ENCODE measurements at regions not wholly inside any gene's neighbourhood (a gene's known extent, or its start where the extent isn't known, plus 50 kb on each side); places are given as distances from the start of the nearest gene placed in this dataset.

DNA sequence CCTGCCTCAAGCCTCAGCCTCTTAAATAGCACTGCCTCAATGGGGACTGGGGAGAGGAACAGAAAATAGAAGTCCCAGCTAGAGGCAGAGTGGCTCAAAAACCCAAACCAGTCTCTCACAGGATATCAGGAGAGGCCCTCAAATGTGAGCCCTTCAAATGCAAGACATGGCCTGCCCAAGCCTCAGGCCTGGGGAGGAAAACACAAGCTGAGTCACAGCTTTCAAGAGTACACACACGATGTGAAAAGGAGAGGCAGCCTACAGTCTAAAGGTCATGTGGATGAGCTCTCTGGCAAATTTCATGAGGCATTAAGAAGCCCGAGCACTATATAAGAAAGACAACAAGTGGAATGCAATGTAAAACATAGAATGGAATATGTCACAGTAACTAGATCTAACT lies 316.6 kb upstream of the MEX3C start:
- intact Hi-C loops (cut with micrococcal nuclease) = no loop called here
- no peak overlapping the region for H3K27ac ChIP-seq (ENCODE audit: extremely low read depth, low read depth, low read length)
- no peak overlapping the region for H3K4me3 ChIP-seq
- H3K4me1 ChIP-seq (replicated peaks in 1 of 2; ENCODE audit: control insufficient read depth in 2 of 2, insufficient read depth in 2 of 2, low read length in 2 of 2) = no peaks in the 10 kb centered on the region
- no peak overlapping the region for H3K4me2 ChIP-seq (ENCODE audit: insufficient read depth, low read length)
- FAIRE-seq (no peak), DNase-seq (ENCODE audit: extremely low read depth in 1 of 4, low spot score in 3 of 4) (no peak), ATAC-seq (no peak)
- TF ChIP-seq ZSCAN32 (CRISPR knock-in tag; IDR thresholded peaks at IDR 0.05) (no peak), PHTF2 (CRISPR knock-in tag; IDR thresholded peaks at IDR 0.05) (no peak), MTA2 (IDR thresholded peaks at IDR 0.05; ENCODE audit: low read depth) (no peak), ZKSCAN8 (CRISPR knock-in tag; IDR thresholded peaks at IDR 0.05) (no peak), THRAP3 (IDR thresholded peaks at IDR 0.05; ENCODE audit: borderline replicate concordance) (no peak), ZNF124 (CRISPR knock-in tag; IDR thresholded peaks at IDR 0.05) (no peak)
- TF ChIP-seq, protein P1, sequence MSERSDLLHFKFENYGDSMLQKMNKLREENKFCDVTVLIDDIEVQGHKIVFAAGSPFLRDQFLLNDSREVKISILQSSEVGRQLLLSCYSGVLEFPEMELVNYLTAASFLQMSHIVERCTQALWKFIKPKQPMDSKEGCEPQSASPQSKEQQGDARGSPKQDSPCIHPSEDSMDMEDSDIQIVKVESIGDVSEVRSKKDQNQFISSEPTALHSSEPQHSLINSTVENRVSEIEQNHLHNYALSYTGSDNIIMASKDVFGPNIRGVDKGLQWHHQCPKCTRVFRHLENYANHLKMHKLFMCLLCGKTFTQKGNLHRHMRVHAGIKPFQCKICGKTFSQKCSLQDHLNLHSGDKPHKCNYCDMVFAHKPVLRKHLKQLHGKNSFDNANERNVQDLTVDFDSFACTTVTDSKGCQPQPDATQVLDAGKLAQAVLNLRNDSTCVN (CRISPR knock-in tag; IDR thresholded peaks at IDR 0.05) = no peak
- ChIA-PET POLR2A (interaction anchor here (0.9 to 1.1 kb wide), 2 partner anchors 9 to 37 kb away, joined by 3 to 4 read pairs; no protein-coding TSS in a partner anchor), CTCF (ENCODE audit: low intra/inter-chr PET ratio) (no interaction called here)
- H3K27me3 ChIP-seq (ENCODE audit: control insufficient read depth in 2 of 2, insufficient read depth in 2 of 2, low read length in 2 of 2) = no peaks in the 10 kb centered on the region
- WGBS (ENCODE audit: insufficient coverage, low coverage, missing lambda C conversion rate) = 0% methylated on average over 2 of the region's 2 CpGs
- no peaks in the 10 kb centered on the region for H3K79me2 ChIP-seq (ENCODE audit: control insufficient read depth, insufficient read depth, low read length)
- in situ Hi-C loops (cut with MboI) = no loop called here
- H3K36me3 ChIP-seq (ENCODE audit: control insufficient read depth, insufficient read depth, low read length) = no peaks in the 10 kb centered on the region
- BruUV-seq (replicated peaks) = no TSS peak
- no peak overlapping the region for H3K9ac ChIP-seq (ENCODE audit: insufficient read depth in 1 of 2, low read depth in 2 of 2, low read length in 2 of 2)
- H3K9me3 ChIP-seq (replicated peaks; ENCODE audit: control insufficient read depth, insufficient read depth, low read depth, low read length) = no peaks in the 10 kb centered on the region
- H3K9me1 ChIP-seq (ENCODE audit: control insufficient read depth, insufficient read depth, low read length) = no peaks in the 10 kb centered on the region
- no peak overlapping the region for H2AFZ ChIP-seq (ENCODE audit: low read depth, low read length)
- no peaks in the 10 kb centered on the region for H4K20me1 ChIP-seq (replicated peaks; ENCODE audit: control insufficient read depth, insufficient read depth, low read length)

Data from K562 (cell line).